GM13976 (cell line): ENCODE measurements at regions not wholly inside any gene's neighbourhood (a gene's known extent, or its start where the extent isn't known, plus 50 kb on each side); places are given as distances from the start of the nearest gene placed in this dataset.

Experiments used
- DNase-seq: peaks from one replicate; pipeline ENCODE4 v3.0.0; 2012; ENCODE audit warnings: low spot score
- in situ Hi-C: fragments of 300-500 bp; cut with MboI; formaldehyde crosslinking; loops from one replicate; pipeline ENCODE4 v1.12.0; 2022; ENCODE audit warnings: low sequenced_read_pairs, mixed read lengths, inconsistent platforms; ENCODE audit not compliant: unreplicated experiment
- TF ChIP-seq, protein P1 (sequence below): IDR thresholded peaks from 2 replicates; pipeline ENCODE4 v1.5.1; 2012; ENCODE audit warnings: borderline replicate concordance, mild to moderate bottlenecking; ENCODE audit not compliant: insufficient read depth; ENCODE audit errors: extremely low read depth, missing control alignments, control extremely low read depth

DNA sequence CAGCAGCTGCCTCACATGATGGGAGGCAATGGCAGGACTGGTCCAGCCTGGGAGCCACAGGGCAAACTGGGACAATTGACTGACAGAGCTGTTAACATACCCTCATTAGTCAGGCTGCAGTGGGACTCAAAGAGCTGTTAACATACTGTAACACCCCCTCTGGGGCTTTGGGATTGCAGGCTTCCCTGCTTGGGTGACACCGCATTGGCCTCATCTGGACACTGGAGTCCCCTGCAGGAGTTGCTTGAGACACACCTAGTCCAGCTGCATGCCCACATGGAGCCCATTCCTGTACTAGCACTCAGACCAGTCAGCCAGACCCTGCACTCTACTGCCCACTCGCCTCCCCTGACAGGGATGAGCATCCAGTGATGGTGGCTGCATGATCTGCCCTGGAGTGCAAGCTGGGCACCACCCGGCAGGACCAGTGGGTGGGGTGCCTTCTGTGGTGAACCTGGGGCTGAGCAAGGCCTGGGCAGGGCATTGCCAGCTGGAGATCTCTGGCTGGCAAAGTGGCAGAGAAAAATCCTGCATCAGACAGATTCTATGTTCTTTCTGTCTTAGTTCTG is 138.8 kb downstream of the DTHD1 start:
- in situ Hi-C loops, result no loop called here
- TF ChIP-seq, protein P1, sequence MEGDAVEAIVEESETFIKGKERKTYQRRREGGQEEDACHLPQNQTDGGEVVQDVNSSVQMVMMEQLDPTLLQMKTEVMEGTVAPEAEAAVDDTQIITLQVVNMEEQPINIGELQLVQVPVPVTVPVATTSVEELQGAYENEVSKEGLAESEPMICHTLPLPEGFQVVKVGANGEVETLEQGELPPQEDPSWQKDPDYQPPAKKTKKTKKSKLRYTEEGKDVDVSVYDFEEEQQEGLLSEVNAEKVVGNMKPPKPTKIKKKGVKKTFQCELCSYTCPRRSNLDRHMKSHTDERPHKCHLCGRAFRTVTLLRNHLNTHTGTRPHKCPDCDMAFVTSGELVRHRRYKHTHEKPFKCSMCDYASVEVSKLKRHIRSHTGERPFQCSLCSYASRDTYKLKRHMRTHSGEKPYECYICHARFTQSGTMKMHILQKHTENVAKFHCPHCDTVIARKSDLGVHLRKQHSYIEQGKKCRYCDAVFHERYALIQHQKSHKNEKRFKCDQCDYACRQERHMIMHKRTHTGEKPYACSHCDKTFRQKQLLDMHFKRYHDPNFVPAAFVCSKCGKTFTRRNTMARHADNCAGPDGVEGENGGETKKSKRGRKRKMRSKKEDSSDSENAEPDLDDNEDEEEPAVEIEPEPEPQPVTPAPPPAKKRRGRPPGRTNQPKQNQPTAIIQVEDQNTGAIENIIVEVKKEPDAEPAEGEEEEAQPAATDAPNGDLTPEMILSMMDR, result no peak

DNA sequence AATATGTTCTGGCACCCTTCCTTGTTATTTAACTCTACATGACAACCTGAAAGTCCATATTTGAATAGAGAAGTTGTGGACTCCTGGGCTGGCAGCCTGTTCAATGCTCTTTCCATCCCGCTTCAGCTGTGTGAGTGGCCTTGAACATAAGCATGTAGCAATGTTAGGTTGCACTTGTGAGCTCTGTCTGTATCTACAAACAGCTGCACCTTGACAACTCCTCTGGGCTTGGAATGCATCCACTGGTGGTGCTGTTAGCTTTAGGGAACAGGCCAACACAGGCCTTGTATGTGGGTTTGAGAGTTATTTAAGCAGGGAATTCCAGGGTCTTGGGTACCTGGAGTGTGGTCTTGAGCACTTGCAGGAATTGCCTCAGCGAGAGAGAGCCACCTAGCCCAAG is 141.2 kb downstream of the DTHD1 start:
- TF ChIP-seq, protein P1, result no peak
- in situ Hi-C loops, result no loop called here
- no peak for DNase-seq

More for the DNA sequence above, 138.8 kb downstream of the DTHD1 start:
- no peak for DNase-seq

DNA sequence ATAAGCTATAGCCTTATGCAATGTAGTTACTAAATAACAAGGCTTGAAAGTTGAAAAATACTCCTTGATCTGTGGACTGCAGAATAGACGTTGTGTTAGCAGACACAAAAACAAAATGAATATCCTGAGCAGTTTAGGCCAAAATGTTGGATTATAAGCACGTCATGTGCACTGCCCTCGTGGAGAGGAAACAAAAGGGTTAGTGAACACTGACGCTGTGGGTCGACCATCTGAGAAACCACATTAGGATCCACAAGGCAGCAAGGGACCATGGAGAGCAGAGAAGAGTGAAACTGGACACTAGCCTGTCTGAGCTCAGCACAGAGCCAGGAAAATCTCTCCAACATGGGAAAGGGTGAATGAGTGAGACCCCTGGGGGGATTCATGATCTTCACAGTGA is 145.3 kb downstream of the DTHD1 start:
- TF ChIP-seq, protein P1, result no peak
- no peak for DNase-seq
- in situ Hi-C loops, result no loop called here

DNA sequence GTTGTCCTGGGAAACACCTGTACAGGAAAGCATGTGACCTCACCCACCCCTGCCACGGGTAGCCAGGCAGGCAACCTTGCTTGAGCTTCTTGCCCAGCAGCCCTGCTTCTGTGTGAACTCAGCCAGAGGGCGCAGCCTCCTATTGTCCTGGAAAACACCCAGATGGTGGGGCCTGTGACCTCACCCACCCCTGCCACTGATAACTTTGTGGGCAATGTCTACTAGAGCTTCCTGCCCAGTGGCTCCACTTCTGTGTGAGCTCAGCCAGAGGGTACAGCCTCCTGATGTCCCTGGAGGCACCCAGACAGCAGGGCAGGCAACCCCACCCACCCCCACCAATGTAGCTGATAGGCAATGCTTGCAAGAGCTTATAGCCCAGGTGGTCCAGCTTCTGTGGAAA is 146.3 kb downstream of the DTHD1 start:
- no peak for DNase-seq
- TF ChIP-seq, protein P1, result no peak
- in situ Hi-C loops, result no loop called here

DNA sequence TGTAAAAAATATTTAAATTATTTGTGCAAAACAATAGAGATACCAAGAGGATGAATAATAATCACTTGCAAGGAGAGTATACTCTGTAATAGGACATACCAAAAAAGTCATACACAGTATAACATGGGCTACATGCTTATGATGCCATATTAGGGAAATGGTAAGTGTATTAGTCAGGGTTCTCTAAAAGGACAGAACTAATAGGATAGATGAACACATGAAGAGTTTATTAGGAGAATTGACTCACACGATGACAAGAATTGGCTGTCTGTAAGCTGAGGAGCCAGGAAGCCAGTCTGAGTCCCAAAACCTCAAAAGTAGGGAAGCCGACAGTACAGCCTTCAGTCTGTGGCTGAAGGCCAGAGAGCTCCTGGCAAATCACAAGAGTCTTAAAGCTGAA is 151.2 kb downstream of the DTHD1 start:
- TF ChIP-seq, protein P1, result no peak
- DNase-seq, result no peak
- in situ Hi-C loops, result no loop called here

DNA sequence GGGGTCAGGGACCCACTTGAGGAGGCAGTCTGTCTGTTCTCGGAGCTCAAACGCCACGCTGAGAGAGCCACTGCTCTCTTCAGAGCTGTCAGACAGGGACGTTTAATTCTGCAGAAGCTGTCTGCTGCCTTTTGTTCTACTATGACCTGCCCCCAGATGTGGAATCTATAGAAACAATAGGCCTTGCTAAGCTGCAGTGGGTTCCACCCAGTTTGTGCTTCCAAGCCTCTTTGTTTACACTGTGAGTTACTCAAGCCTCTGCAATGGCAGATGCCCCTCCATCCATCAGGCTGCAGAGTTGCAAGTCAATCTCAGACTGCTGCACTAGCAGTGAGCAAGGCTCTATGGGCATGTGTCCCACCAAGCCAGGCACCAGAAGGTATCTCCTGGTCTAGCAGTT is 158.1 kb downstream of the DTHD1 start:
- DNase-seq, result no peak
- TF ChIP-seq, protein P1, result no peak
- in situ Hi-C loops, result no loop called here
